OCI-LY7 (cell line): ENCODE measurements at regions not wholly inside any gene's neighbourhood (a gene's known extent, or its start where the extent isn't known, plus 50 kb on each side); places are given as distances from the start of the nearest gene placed in this dataset.

Source experiments
- BruUV-seq: library from RNA; stranded (reverse); fragments of 400-500 nt; replicated peaks from 2 replicates; lab custom pipeline; 2021; lab: Mats Ljungman, UMichigan
- CTCF ChIA-PET: fragments of 300-600 bp; sonication (Branson Sonifier 250); formaldehyde crosslinking; loops from one replicate; lab custom pipeline; 2022; ENCODE audit warnings: antibody characterized with exemption; ENCODE audit not compliant: unreplicated experiment; lab: Charles Lee
- POLR2A ChIA-PET: fragments of 300-600 bp; sonication (Branson Sonifier 250); formaldehyde crosslinking; loops from one replicate; lab custom pipeline; 2022; ENCODE audit warnings: antibody characterized with exemption; lab: Charles Lee
- DNase-seq: peaks from one replicate; pipeline ENCODE4 v3.0.0-alpha.2; 2015; ENCODE audit warnings: low spot score
- H2AFZ ChIP-seq: fragments of 200-600 bp; sonication (generic), shearing (Covaris generic); 2 replicates; pipeline ENCODE4 v1.6.1; 2014; ENCODE audit warnings: mild to moderate bottlenecking, antibody characterized with exemption, low read length, moderate library complexity
- H3K27ac ChIP-seq: fragments of 200-600 bp; sonication (generic); 2 replicates; pipeline ENCODE4 v1.5.1; 2014; ENCODE audit warnings: mixed run types, low read depth, mild to moderate bottlenecking, moderate library complexity, low read length, inconsistent platforms; ENCODE audit not compliant: poor library complexity, severe bottlenecking
- H3K36me3 ChIP-seq: fragments of 200-600 bp; sonication (generic); 2 replicates; pipeline ENCODE4 v1.6.1; 2014; ENCODE audit warnings: mild to moderate bottlenecking, antibody characterized with exemption, low read length, moderate library complexity, mixed read lengths; ENCODE audit not compliant: insufficient read depth
- H3K4me1 ChIP-seq: fragments of 200-600 bp; sonication (generic); 2 replicates; pipeline ENCODE4 v1.5.1; 2014; ENCODE audit warnings: mild to moderate bottlenecking, low read length; ENCODE audit not compliant: insufficient read depth, poor library complexity, severe bottlenecking
- H3K4me2 ChIP-seq: fragments of 200-600 bp; sonication (generic); 2 replicates; pipeline ENCODE4 v1.6.1; 2014; ENCODE audit warnings: mild to moderate bottlenecking, low read length
- H3K4me3 ChIP-seq: fragments of 200-600 bp; sonication (generic); 2 replicates; pipeline ENCODE4 v1.5.1; 2014; ENCODE audit warnings: mild to moderate bottlenecking, low read depth, low read length; ENCODE audit not compliant: poor library complexity, severe bottlenecking
- H3K79me2 ChIP-seq: fragments of 200-600 bp; sonication (generic); 2 replicates; pipeline ENCODE4 v1.6.1; 2016; ENCODE audit warnings: low read depth, mild to moderate bottlenecking, low read length, moderate library complexity, mixed read lengths; ENCODE audit not compliant: insufficient read depth
- H3K9me2 ChIP-seq: fragments of 200-600 bp; sonication (generic); 2 replicates; pipeline ENCODE4 v1.6.1; 2016; ENCODE audit warnings: mild to moderate bottlenecking, low read length, mixed read lengths; ENCODE audit not compliant: insufficient read depth
- H3K9me3 ChIP-seq: fragments of 200-600 bp; sonication (generic); 2 replicates; pipeline ENCODE4 v1.6.1; 2014; ENCODE audit warnings: mild to moderate bottlenecking, mixed run types, low read length, mixed read lengths
- H4K20me1 ChIP-seq: fragments of 200-600 bp; sonication (generic); 2 replicates; pipeline ENCODE4 v1.6.1; 2014; ENCODE audit warnings: mild to moderate bottlenecking, antibody characterized with exemption, low read length, moderate library complexity, mixed read lengths; ENCODE audit not compliant: insufficient read depth
- CTCF ChIP-seq: fragments of 200-600 bp; sonication (generic); conservative IDR thresholded peaks from 2 replicates; pipeline ENCODE4 v1.5.1; 2014; ENCODE audit warnings: mild to moderate bottlenecking, antibody characterized with exemption, low read length, moderate library complexity, mixed read lengths
- EZH2phosphoT487 ChIP-seq: fragments of 200-600 bp; sonication (generic); IDR thresholded peaks from 2 replicates; pipeline ENCODE4 v1.6.1; 2018; ENCODE audit warnings: low read depth, borderline replicate concordance, mild to moderate bottlenecking, mixed run types, antibody characterized with exemption, low read length, moderate library complexity, mixed read lengths
- intact Hi-C: fragments of 100-400 bp; cut with micrococcal nuclease; formaldehyde crosslinking; loops from one replicate; pipeline ENCODE4 v1.10.0; 2022; ENCODE audit not compliant: unreplicated experiment

- no peak overlapping the region for H3K27ac ChIP-seq
- H3K9me3 ChIP-seq: 0 out of 2 replicates have a peak, but pooled peaks cover 5% of the 10 kb centered on the region
- no peaks in the 10 kb centered on the region for H3K36me3 ChIP-seq
- intact Hi-C loops: no loop called here
- no peak for TF ChIP-seq CTCF
- no peak for TF ChIP-seq EZH2phosphoT487
- no peaks in the 10 kb centered on the region for H3K9me2 ChIP-seq
- no peaks in the 10 kb centered on the region for H3K4me1 ChIP-seq
- H3K4me3 ChIP-seq: no peak overlapping the region
- ChIA-PET POLR2A (interaction anchor here (0.5 to 1.5 kb wide), 3 partner anchors 10 to 228 kb away, joined by 3 read pairs; no protein-coding TSS in a partner anchor), CTCF (interaction anchor here (0.6 kb wide), 1 partner anchor 1580 kb away, joined by 3 read pairs; no protein-coding TSS in a partner anchor)
- no peak overlapping the region for H2AFZ ChIP-seq
- H4K20me1 ChIP-seq: no peaks in the 10 kb centered on the region
- no TSS peak for BruUV-seq
- H3K79me2 ChIP-seq: no peaks in the 10 kb centered on the region
- DNase-seq: no peak
- no peak overlapping the region for H3K4me2 ChIP-seq
These were observed 170.4 kb downstream of the PTPRC start for GRCh38 chr1:198809247-198809646.

GRCh38 chr1:198811449-198811848 is 172.6 kb downstream of the PTPRC start:
- TF ChIP-seq EZH2phosphoT487: no peak
- TF ChIP-seq CTCF: no peak
- Histone ChIP-seq H2AFZ (no peak overlapping the region), H3K4me1 (no peaks in the 10 kb centered on the region), H3K36me3 (no peaks in the 10 kb centered on the region), H4K20me1 (no peaks in the 10 kb centered on the region), H3K79me2 (no peaks in the 10 kb centered on the region), H3K27ac (no peak overlapping the region), H3K9me3 (0 out of 2 replicates have a peak, but pooled peaks cover 8% of the 10 kb centered on the region), H3K4me2 (no peak overlapping the region), H3K9me2 (no peaks in the 10 kb centered on the region), H3K4me3 (no peak overlapping the region)
- CTCF ChIA-PET: interaction anchor here (0.5 kb wide), 1 partner anchor 1374 kb away, joined by 3 read pairs; no protein-coding TSS in a partner anchor
- intact Hi-C loops: no loop called here
- DNase-seq: no peak
- POLR2A ChIA-PET: interaction anchor here (0.6 to 1.7 kb wide), 3 partner anchors 13 to 846 kb away, joined by 3 to 5 read pairs (median 3); no protein-coding TSS in a partner anchor
- BruUV-seq: no TSS peak

- no peak overlapping the region for H3K4me3 ChIP-seq
- H3K27ac ChIP-seq: no peak overlapping the region
- intact Hi-C loops: no loop called here
- ChIA-PET CTCF (no interaction called here), POLR2A (interaction anchor here (1.4 kb wide), 1 partner anchor 9 kb away, joined by 7 read pairs; no protein-coding TSS in a partner anchor)
- no peaks in the 10 kb centered on the region for H3K79me2 ChIP-seq
- H4K20me1 ChIP-seq: no peaks in the 10 kb centered on the region
- no peaks in the 10 kb centered on the region for H3K9me2 ChIP-seq
- no peaks in the 10 kb centered on the region for H3K36me3 ChIP-seq
- no peak overlapping the region for H3K4me2 ChIP-seq
- no peaks in the 10 kb centered on the region for H3K4me1 ChIP-seq
- H3K9me3 ChIP-seq: no peaks in the 10 kb centered on the region
- H2AFZ ChIP-seq: no peak overlapping the region
- no peak for DNase-seq
- TF ChIP-seq EZH2phosphoT487 (no peak), CTCF (no peak)
- BruUV-seq: no TSS peak
These were observed 184.8 kb downstream of the PTPRC start for GRCh38 chr1:198823626-198824025.
